ENCODE measurements at regions not wholly inside any gene's neighbourhood (a gene's known extent, or its start where the extent isn't known, plus 50 kb on each side); places are given as distances from the start of the nearest gene placed in this dataset.
"Not testable (repeated sequence)": the region's sequence is repeated elsewhere in the genome, so short reads cannot be mapped to it uniquely, and the experiment has no call there.

- no peaks in the 10 kb centered on the region for H3K36me3 ChIP-seq (ENCODE audit: control insufficient read depth, insufficient read depth, low read length)
- H3K27ac ChIP-seq (ENCODE audit: low read depth, low read length) = no peak overlapping the region
- H3K9ac ChIP-seq (ENCODE audit: low read length) = no peak overlapping the region
- H3K4me3 ChIP-seq (ENCODE audit: low read length) = no peak overlapping the region
- no peaks in the 10 kb centered on the region for H3K4me1 ChIP-seq (ENCODE audit: control insufficient read depth, insufficient read depth, low read length)
- H3K27me3 ChIP-seq (ENCODE audit: control insufficient read depth, insufficient read depth, low read length) = no peaks in the 10 kb centered on the region
Observed at GRCh38 chr11:134502153-134502550, 90.1 kb upstream of the B3GAT1 start.

GRCh38 chr11:134501406-134502152 lies 89.5 kb upstream of the B3GAT1 start:
- no peak overlapping the region for H3K4me3 ChIP-seq (ENCODE audit: low read length)
- H3K27me3 ChIP-seq (ENCODE audit: control insufficient read depth, insufficient read depth, low read length) = no peaks in the 10 kb centered on the region

DNA sequence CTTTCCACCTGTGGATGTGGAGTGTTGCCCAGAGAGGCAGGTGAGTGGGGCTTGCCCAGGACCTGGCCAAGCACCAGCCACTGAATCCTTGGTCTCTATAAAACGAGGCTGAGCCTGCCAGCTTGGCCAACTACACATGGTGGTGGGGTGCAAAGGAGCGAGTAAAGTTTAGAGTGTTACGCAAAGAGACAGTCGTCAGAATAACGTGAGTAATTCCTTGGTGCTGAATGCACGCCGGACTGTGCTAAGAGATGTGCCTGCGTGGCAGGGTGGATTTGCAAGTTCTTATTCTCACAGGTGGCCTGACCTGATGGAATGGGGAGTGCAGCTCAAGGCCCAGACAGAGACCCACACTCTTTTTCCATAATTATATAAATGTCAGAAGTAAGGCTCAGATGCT lies 88.6 kb upstream of the B3GAT1 start:
- H3K27ac ChIP-seq (ENCODE audit: low read depth, low read length) = no peak overlapping the region
- no peaks in the 10 kb centered on the region for H3K36me3 ChIP-seq (ENCODE audit: control insufficient read depth, insufficient read depth, low read length)
- no peaks in the 10 kb centered on the region for H3K27me3 ChIP-seq (ENCODE audit: control insufficient read depth, insufficient read depth, low read length)
- no peaks in the 10 kb centered on the region for H3K4me1 ChIP-seq (ENCODE audit: control insufficient read depth, insufficient read depth, low read length)
- no peak overlapping the region for H3K4me3 ChIP-seq (ENCODE audit: low read length)
- no peak overlapping the region for H3K9ac ChIP-seq (ENCODE audit: low read length)

More at GRCh38 chr11:134501406-134502152, 89.5 kb upstream of the B3GAT1 start:
- Histone ChIP-seq H3K27ac (ENCODE audit: low read depth, low read length) (no peak overlapping the region), H3K36me3 (ENCODE audit: control insufficient read depth, insufficient read depth, low read length) (no peaks in the 10 kb centered on the region), H3K9ac (ENCODE audit: low read length) (no peak overlapping the region), H3K4me1 (ENCODE audit: control insufficient read depth, insufficient read depth, low read length) (no peaks in the 10 kb centered on the region)

DNA sequence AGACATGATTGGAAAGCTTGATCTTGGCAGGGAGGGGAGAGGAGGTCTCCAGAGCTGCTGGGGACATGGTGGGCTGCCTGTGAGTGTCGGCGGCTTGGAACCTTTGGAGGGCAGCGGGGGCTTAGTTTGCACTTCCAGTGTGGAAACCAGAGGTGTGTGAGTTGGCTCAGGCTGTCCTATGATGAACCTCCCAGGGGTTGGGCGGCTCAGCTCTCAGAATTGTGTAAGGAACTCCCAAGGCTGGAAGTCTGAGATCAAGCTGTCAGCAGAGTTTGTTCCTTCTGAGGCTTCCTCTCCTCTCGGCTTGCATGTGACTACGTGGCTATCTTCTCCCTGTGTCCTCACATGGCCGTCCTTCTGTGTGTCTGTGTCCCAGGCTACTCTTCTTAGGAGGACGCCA lies 87.9 kb upstream of the B3GAT1 start:
- no peaks in the 10 kb centered on the region for H3K36me3 ChIP-seq (ENCODE audit: control insufficient read depth, insufficient read depth, low read length)
- H3K4me1 ChIP-seq (ENCODE audit: control insufficient read depth, insufficient read depth, low read length) = no peaks in the 10 kb centered on the region
- no peak overlapping the region for H3K9ac ChIP-seq (ENCODE audit: low read length)
- no peaks in the 10 kb centered on the region for H3K27me3 ChIP-seq (ENCODE audit: control insufficient read depth, insufficient read depth, low read length)
- no peak overlapping the region for H3K27ac ChIP-seq (ENCODE audit: low read depth, low read length)
- H3K4me3 ChIP-seq (ENCODE audit: low read length) = no peak overlapping the region

- no peaks in the 10 kb centered on the region for H3K36me3 ChIP-seq (ENCODE audit: control insufficient read depth, insufficient read depth, low read length)
- no peaks in the 10 kb centered on the region for H3K4me1 ChIP-seq (ENCODE audit: control insufficient read depth, insufficient read depth, low read length)
- no peaks in the 10 kb centered on the region for H3K27me3 ChIP-seq (ENCODE audit: control insufficient read depth, insufficient read depth, low read length)
- no peak overlapping the region for H3K9ac ChIP-seq (ENCODE audit: low read length)
- H3K4me3 ChIP-seq (ENCODE audit: low read length) = no peak overlapping the region
- H3K27ac ChIP-seq (ENCODE audit: low read depth, low read length) = no peak overlapping the region
Observed at GRCh38 chr11:134498326-134499139, 86.5 kb upstream of the B3GAT1 start.

DNA sequence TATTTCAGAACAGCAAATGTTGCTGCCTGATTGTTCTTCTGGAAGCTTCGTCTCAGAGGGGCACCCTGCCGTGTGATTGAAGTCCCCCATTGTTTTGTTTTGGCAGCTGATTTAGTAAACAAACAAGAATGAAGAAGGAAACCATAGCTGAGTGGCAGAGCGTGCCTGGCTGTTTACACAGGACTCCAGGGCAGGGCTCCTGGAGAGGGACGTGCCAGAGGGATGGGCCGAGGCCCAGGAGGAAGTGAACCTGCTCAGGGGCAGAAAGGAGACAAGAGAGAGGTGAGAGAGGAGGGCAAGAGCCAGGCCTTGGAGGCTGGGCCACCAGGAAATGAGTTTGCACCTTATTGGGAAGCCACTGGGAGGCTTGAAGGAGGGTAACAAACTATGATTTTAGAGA lies 85.5 kb upstream of the B3GAT1 start:
- H3K9ac ChIP-seq (ENCODE audit: low read length) = no peak overlapping the region
- H3K27ac ChIP-seq (ENCODE audit: low read depth, low read length) = no peak overlapping the region

DNA sequence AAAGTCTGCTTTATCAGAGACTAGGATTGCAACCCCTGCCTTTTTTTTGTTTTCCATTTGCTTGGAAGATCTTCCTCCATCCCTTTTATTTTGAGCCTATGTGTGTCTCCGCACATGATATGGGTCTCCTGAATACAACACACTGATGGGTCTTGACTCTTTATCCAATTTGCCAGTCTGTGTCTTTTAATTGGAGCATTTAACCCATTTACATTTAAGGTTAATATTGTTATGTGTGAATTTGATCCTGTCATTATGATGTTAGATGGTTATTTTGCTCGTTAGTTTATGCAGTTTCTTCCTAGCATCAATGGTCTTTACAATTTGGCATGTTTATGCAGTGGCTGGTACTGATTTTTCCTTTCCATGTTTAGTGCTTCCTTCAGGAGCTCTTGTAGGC lies 84.0 kb upstream of the B3GAT1 start:
- not testable (repeated sequence) for H3K36me3 ChIP-seq (ENCODE audit: control insufficient read depth, insufficient read depth, low read length); H3K4me3 ChIP-seq (ENCODE audit: low read length); H3K4me1 ChIP-seq (ENCODE audit: control insufficient read depth, insufficient read depth, low read length); H3K27me3 ChIP-seq (ENCODE audit: control insufficient read depth, insufficient read depth, low read length); H3K9ac ChIP-seq (ENCODE audit: low read length); H3K27ac ChIP-seq (ENCODE audit: low read depth, low read length)

More for the DNA sequence above, 85.5 kb upstream of the B3GAT1 start:
- Histone ChIP-seq H3K27me3 (ENCODE audit: control insufficient read depth, insufficient read depth, low read length) (no peaks in the 10 kb centered on the region), H3K4me1 (ENCODE audit: control insufficient read depth, insufficient read depth, low read length) (no peaks in the 10 kb centered on the region), H3K36me3 (ENCODE audit: control insufficient read depth, insufficient read depth, low read length) (no peaks in the 10 kb centered on the region), H3K4me3 (ENCODE audit: low read length) (no peak overlapping the region)

DNA sequence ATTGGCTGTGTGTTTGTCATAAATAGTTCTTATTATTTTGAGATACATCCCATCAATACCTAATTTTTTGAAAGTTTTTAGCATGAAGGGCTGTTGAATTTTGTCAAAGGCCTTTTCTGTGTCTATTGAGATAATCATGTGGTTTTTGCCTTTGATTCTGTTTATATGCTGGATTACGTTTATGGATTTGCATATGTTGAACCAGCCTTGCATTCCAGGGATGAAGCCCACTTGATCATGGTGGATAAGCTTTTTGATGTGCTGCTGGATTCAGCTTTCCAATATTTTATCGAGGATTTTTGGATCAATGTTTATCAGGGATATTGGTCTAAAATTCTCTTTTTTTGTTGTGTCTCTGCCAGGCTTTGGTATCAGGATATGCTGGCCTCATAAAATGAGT lies 82.4 kb upstream of the B3GAT1 start:
- not testable (repeated sequence) for H3K4me1 ChIP-seq (ENCODE audit: control insufficient read depth, insufficient read depth, low read length); H3K9ac ChIP-seq (ENCODE audit: low read length); H3K36me3 ChIP-seq (ENCODE audit: control insufficient read depth, insufficient read depth, low read length); H3K4me3 ChIP-seq (ENCODE audit: low read length); H3K27ac ChIP-seq (ENCODE audit: low read depth, low read length); H3K27me3 ChIP-seq (ENCODE audit: control insufficient read depth, insufficient read depth, low read length)

- not testable (repeated sequence) for H3K36me3 ChIP-seq (ENCODE audit: control insufficient read depth, insufficient read depth, low read length); H3K27ac ChIP-seq (ENCODE audit: low read depth, low read length); H3K4me1 ChIP-seq (ENCODE audit: control insufficient read depth, insufficient read depth, low read length); H3K27me3 ChIP-seq (ENCODE audit: control insufficient read depth, insufficient read depth, low read length); H3K9ac ChIP-seq (ENCODE audit: low read length); H3K4me3 ChIP-seq (ENCODE audit: low read length)
Observed at GRCh38 chr11:134492411-134492810, 80.4 kb upstream of the B3GAT1 start.

- no peaks in the 10 kb centered on the region for H3K27me3 ChIP-seq (ENCODE audit: control insufficient read depth, insufficient read depth, low read length)
- no peak overlapping the region for H3K9ac ChIP-seq (ENCODE audit: low read length)
- H3K4me3 ChIP-seq (ENCODE audit: low read length) = no peak overlapping the region
- no peaks in the 10 kb centered on the region for H3K36me3 ChIP-seq (ENCODE audit: control insufficient read depth, insufficient read depth, low read length)
- no peak overlapping the region for H3K27ac ChIP-seq (ENCODE audit: low read depth, low read length)
- no peaks in the 10 kb centered on the region for H3K4me1 ChIP-seq (ENCODE audit: control insufficient read depth, insufficient read depth, low read length)
Observed at GRCh38 chr11:134489728-134490127, 77.7 kb upstream of the B3GAT1 start.

GRCh38 chr11:134488913-134489312 lies 76.9 kb upstream of the B3GAT1 start:
- Histone ChIP-seq H3K27me3 (ENCODE audit: control insufficient read depth, insufficient read depth, low read length) (no peaks in the 10 kb centered on the region), H3K4me3 (ENCODE audit: low read length) (no peak overlapping the region), H3K4me1 (ENCODE audit: control insufficient read depth, insufficient read depth, low read length) (no peaks in the 10 kb centered on the region), H3K9ac (ENCODE audit: low read length) (no peak overlapping the region), H3K36me3 (ENCODE audit: control insufficient read depth, insufficient read depth, low read length) (no peaks in the 10 kb centered on the region), H3K27ac (ENCODE audit: low read depth, low read length) (no peak overlapping the region)

DNA sequence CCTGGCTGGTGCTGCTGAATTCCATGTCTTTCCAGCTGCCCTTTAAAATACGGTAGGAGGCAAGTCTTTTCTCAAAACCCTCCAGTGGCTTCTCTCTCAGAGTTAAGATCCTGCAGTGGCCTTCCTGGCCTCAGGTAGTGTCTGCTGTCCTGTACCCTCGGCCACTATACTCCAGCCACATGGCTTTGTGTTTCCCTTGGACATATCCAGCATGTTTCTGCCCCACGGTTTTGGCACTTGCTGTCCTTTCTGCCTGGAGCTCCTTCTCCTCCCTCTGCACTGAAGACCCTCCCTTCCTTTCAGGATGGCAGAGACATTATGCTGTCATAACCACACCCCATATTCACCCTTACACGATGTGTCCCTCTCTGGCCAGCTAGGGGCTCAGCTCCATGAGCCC lies 76.5 kb upstream of the B3GAT1 start:
- no peaks in the 10 kb centered on the region for H3K4me1 ChIP-seq (ENCODE audit: control insufficient read depth, insufficient read depth, low read length)
- H3K27me3 ChIP-seq (ENCODE audit: control insufficient read depth, insufficient read depth, low read length) = no peaks in the 10 kb centered on the region
- no peak overlapping the region for H3K4me3 ChIP-seq (ENCODE audit: low read length)
- H3K9ac ChIP-seq (ENCODE audit: low read length) = no peak overlapping the region
- no peak overlapping the region for H3K27ac ChIP-seq (ENCODE audit: low read depth, low read length)
- no peaks in the 10 kb centered on the region for H3K36me3 ChIP-seq (ENCODE audit: control insufficient read depth, insufficient read depth, low read length)

DNA sequence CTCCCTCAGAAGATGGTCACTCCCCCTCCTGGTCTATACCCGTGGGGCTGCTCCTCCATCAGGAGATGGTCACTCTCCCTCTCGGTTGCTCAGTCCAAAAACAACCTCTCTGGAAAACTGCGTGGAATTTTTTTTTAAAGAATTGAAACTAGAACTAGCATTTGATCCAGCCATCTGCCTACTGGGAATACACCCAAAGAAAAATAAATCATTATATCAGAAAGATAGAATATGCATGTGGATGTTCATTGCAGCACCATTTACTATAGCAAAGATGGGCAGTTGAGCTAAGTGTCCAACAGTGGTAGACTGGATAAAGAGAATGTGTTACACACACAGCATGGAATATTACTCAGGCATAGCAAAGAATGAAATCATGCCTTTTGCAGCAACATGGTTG lies 75.7 kb upstream of the B3GAT1 start:
- H3K4me3 ChIP-seq (ENCODE audit: low read length) = no peak overlapping the region
- no peaks in the 10 kb centered on the region for H3K27me3 ChIP-seq (ENCODE audit: control insufficient read depth, insufficient read depth, low read length)
- no peak overlapping the region for H3K27ac ChIP-seq (ENCODE audit: low read depth, low read length)
- H3K4me1 ChIP-seq (ENCODE audit: control insufficient read depth, insufficient read depth, low read length) = no peaks in the 10 kb centered on the region
- no peak overlapping the region for H3K9ac ChIP-seq (ENCODE audit: low read length)
- H3K36me3 ChIP-seq (ENCODE audit: control insufficient read depth, insufficient read depth, low read length) = no peaks in the 10 kb centered on the region
